ENCODE measurements at regions not wholly inside any gene's neighbourhood (a gene's known extent, or its start where the extent isn't known, plus 50 kb on each side); places are given as distances from the start of the nearest gene placed in this dataset.
A peak's percentile ranks its signal among the peaks of the same experiment; 100 is the strongest.

GRCh38 chr2:120576509-120577474 lies 158.9 kb upstream of the GLI2 start:
- no peak for DNase-seq

GRCh38 chr2:120577721-120578295 lies 157.9 kb upstream of the GLI2 start:
- DNase-seq = no peak

- no peak for DNase-seq
Measured at GRCh38 chr2:120578576-120579352, 156.9 kb upstream of the GLI2 start.

- DNase-seq = no peak
Measured at GRCh38 chr2:120579916-120580685, 155.6 kb upstream of the GLI2 start.

- no peak for DNase-seq
Measured at GRCh38 chr2:120580709-120581108, 155.0 kb upstream of the GLI2 start.

- DNase-seq = no peak
Measured at GRCh38 chr2:120583121-120583520, 152.5 kb upstream of the GLI2 start.

GRCh38 chr2:120583851-120584570 lies 151.7 kb upstream of the GLI2 start:
- no peak for DNase-seq

GRCh38 chr2:120586507-120587278 lies 149.0 kb upstream of the GLI2 start:
- peak; percentile 38 for DNase-seq

GRCh38 chr2:120587279-120587996 lies 148.2 kb upstream of the GLI2 start:
- no peak for DNase-seq

GRCh38 chr2:120587997-120588336 lies 147.7 kb upstream of the GLI2 start:
- DNase-seq = no peak

GRCh38 chr2:120589771-120590608 lies 145.7 kb upstream of the GLI2 start:
- no peak for DNase-seq

- DNase-seq = no peak
Measured at GRCh38 chr2:120590841-120591240, 144.8 kb upstream of the GLI2 start.

- DNase-seq = no peak
Measured at GRCh38 chr2:120591572-120591971, 144.1 kb upstream of the GLI2 start.

GRCh38 chr2:120592084-120592483 lies 143.6 kb upstream of the GLI2 start:
- no peak for DNase-seq

GRCh38 chr2:120593921-120594686 lies 141.6 kb upstream of the GLI2 start:
- DNase-seq = no peak

GRCh38 chr2:120594856-120595685 lies 140.6 kb upstream of the GLI2 start:
- DNase-seq = no peak

- DNase-seq = no peak
Measured at GRCh38 chr2:120595739-120596138, 139.9 kb upstream of the GLI2 start.
